ENCODE measurements at regions not wholly inside any gene's neighbourhood (a gene's known extent, or its start where the extent isn't known, plus 50 kb on each side); places are given as distances from the start of the nearest gene placed in this dataset.
"Not testable (repeated sequence)": the region's sequence is repeated elsewhere in the genome, so short reads cannot be mapped to it uniquely, and the experiment has no call there.

DNA sequence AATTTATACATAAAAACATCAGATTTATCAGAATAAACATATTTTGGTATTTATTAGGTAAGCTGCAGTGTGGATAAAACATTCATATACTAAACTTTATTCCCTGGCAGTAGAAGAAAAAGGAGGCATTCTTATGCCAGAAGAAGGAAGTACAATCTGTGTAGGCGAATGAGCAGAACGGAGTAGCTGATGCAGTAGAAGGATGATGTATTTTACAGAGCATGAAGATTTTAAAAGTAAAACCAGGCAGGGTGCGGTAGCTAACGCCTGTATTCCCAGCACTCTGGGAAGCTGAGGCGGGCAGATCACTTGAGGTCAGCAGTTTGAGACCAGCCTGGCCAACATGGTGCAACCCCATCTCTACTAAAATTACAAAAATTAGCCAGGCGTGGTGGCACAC lies 294.9 kb upstream of the MKLN1 start:
- DNase-seq (ENCODE audit: low spot score in 2 of 2) = no peak

DNA sequence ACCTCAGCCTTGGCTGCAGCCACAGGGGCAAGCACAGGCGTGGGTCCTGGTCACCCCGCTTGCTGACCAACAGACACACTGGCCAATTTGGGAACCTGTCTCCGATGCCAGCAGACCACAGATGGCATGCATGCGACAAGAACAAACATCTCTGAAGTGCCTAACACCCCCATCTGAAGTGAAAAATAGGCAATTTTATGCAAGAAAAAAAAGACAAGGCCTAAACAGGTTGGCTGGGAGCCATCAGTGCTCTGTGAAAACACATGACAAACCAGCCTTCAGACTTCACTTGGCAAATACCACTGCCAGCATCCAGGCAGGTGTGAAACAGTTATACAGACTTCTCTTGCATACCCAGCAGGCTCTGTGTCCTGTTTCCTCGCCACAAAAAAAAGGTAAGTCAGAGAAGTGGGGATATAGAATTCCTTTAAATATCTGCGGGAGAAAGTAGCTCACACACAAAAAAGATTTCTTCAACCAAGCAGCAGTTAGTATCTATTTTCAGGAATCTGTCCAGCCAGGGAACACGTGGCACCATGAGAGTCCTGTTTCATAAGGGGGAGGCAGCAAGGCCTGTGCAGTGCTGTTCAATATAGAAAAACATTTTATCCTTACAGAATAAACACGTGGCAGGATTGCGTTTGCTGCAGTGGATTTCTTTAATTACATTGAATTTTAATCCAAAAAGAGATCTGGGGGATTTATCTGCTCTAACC lies 293.4 kb upstream of the MKLN1 start:
- no peak for DNase-seq (ENCODE audit: low spot score in 2 of 2)

More for the DNA sequence above, 294.9 kb upstream of the MKLN1 start:
- FAIRE-seq = no peak

DNA sequence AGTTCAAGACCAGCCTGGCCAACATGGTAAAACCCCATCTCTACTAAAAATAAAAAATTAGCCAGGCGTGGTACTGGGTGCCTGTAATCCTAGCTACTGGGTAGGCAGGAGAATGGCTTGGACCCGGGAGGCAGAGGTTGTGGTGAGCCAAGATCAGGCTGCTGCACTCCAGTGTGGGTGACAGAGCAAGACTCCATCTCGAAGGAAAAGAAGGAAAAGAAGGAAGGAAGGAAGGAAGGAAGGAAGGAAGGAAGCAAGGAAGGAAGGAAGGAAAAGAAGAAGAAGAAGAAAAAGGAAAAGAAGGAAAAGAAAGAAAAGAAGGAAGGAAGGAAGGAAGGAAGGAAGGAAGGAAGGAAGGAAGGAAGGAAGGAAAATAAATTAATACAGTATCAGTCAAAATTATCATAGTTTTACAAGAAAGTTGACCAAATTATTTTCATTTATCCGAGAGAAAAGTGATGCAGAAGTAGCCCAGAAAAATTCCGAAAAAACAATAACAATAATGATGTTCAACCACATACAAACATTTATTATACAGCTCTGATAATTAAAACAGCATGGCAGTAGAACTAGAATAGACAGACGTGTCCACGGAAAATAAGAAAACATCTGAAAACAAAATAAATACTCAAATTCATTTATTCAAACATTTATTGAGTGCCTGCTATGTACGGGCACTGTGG lies 292.4 kb upstream of the MKLN1 start:
- DNase-seq (ENCODE audit: low spot score in 2 of 2) (no peak), FAIRE-seq (no peak)

More for the DNA sequence above, 293.4 kb upstream of the MKLN1 start:
- no peak for FAIRE-seq

DNA sequence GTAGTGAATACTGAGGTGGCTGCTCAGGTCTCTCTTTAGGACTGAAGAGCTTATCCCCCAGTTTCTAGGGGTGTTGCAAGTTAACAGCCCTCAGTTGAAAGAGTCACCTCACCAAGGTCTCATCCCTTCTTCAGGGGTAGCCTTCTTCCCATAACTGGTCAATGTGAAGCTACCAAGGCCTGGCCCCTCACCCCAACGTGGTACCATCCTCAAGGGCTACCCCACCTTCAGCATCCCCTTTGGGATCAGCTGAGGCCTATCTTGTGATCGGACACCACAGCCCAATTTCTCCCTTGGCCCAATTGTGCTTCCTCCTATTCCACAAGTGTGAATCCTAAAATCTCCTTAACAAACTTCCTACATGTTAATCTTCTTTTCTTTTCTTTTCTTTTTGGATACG lies 289.5 kb upstream of the MKLN1 start:
- FAIRE-seq (no peak), DNase-seq (ENCODE audit: low spot score in 2 of 2) (no peak)

DNA sequence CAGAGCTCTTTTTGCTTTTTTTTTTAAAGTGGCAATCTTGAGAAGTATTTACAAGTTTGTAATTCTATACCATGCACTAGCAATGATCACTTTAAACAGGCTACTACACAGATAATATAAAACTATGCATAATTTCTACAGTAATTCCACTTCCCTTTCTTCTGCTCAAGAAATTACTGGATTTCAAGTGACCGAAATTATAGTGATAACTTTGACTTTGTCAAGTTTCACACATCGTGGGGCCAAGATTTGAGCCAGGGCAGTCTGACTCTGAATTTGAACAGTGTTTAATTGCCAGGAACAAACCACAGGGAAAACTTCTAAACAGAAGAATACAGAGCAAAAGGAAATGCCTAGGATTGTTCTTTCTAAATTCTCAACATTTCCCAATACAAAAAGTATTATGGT lies 288.3 kb upstream of the MKLN1 start:
- DNase-seq (ENCODE audit: low spot score in 2 of 2) (no peak), FAIRE-seq (no peak)

DNA sequence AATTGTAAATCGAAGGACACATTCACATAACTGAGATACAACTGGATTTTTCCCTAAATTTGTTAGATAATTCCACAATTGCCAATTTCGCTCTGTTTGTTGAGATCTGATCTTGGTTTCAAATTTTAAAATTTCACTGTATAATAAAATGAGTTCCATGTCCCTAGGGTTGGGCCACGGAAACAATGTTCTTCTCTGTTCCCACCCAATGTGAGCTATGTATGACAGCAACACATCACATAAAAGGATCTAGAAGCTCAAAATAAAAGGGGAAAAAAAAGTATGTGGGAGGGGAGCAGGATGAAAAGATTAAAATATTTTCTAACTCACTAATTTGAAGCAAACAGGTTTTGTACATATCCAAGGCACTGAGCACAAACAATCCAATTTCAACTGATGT lies 287.8 kb upstream of the MKLN1 start:
- FAIRE-seq (no peak), DNase-seq (ENCODE audit: low spot score in 2 of 2) (no peak)

DNA sequence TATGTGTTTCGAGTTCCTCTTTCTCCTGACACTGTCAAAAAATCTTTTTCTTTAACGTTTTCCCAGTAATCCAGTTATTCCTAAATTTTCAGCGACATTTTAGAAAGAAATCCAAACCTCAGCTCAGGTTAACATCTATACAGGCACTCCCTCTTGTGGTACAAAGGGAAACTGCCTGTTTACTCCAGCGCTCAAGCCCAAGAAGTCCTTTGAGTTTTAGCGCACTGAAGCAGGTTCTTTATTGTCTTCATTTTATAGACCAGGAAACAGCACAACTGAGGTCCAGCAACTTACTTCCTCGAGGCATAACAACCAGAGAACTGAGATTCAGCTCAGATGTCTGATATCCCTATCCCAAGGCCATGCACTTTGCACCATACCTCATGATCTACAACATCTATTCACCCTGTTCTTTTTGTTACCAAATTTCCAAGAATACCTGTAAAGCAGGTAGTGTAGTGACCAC lies 287.2 kb upstream of the MKLN1 start:
- FAIRE-seq = no peak

DNA sequence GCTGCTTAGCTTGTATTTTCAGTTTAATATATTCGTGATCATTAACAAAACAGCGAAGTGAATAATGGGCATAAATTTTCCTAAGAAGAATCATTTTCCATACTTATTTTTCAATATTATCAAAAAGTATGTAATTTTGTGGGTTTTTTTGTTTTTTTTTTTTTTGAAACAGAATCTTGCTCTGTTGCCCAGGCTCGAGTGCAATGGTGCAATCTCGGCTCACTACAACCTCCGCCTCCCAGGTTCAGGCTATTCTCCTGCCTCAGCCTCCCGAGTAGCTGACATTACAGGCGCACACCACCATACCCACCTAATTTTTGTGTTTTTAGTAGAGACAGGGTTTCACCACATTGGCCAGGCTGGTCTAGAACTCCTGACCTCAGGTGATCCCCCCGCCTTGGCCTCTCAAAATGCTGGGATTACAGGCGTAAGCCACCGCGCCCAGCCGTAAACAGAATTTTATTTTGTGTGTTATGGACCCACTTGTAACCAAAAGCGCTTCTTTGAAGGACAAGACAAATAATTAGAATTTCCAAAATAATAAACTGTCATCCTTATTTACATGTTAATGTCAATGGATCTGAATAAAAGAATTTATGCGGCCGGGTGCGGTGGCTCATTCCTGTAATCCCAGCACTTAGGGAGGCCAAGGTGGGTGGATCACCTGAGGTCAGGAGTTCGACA lies 286.5 kb upstream of the MKLN1 start:
- FAIRE-seq; DNase-seq (ENCODE audit: low spot score in 2 of 2): not testable (repeated sequence)

More for the DNA sequence above, 287.2 kb upstream of the MKLN1 start:
- peak; percentile 43 to 51 for DNase-seq (ENCODE audit: low spot score in 2 of 2)

DNA sequence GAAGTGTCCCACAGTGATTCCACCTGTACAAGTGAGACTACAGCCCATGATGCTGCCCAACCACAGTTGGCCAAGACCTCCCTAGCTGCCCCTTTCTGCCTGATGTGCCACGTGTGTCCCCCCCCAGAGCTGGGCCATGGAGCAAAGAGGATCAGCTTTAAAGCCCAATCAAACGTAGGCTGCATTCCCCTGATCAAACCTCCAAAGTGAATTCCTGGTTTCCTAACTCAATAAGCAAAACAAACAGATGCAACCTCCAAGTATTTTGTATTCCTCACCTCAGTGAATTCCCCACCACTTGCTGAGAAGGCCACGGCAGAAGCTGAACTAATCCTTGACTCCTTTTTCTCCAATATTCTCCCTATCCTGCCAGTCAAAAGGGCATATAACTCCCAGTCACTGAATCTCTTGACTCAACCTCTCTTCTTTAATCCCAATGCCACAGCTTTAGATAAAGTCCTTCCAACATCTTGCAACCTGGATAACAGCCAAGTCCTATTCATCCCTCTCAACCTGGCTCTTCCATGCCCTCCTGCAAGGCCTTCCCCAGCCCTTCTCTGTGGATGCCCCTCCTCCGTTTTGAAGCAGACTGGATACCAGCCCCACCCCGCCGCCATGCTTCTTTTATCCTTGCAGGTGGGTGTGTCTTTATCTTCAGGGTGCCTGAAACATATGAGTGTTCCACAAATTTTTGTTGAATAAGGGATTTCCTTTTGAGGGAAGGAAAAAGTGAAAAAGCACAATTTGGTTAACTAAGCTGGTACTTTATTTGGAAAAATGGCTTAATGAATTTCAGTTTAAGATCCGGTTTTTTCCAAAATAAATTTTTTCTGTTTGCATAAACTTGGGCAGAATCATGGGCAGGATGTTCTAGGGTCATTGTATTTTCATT lies 285.2 kb upstream of the MKLN1 start:
- no peak for FAIRE-seq

DNA sequence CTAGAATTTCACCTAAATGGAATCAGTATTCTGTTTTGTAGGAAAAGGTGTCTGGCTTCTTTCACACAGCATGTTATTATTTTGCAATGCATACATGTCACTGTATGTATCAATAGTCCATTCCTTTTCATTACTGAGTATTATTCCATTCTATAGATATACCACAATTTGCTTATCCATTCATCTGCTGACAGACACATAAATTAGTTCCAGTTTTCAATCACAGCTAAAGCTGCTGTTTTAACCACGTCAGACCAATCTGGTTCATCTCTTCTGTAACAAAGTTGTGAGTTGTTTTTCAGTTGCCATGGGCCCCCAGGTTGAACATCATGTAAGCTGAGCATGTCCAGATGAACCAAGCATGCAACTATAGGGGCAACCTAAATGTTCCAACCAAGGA lies 282.1 kb upstream of the MKLN1 start:
- no peak for DNase-seq (ENCODE audit: low spot score in 2 of 2)
- no peak for FAIRE-seq

More for the DNA sequence above, 285.2 kb upstream of the MKLN1 start:
- DNase-seq (ENCODE audit: low spot score in 2 of 2) = no peak

DNA sequence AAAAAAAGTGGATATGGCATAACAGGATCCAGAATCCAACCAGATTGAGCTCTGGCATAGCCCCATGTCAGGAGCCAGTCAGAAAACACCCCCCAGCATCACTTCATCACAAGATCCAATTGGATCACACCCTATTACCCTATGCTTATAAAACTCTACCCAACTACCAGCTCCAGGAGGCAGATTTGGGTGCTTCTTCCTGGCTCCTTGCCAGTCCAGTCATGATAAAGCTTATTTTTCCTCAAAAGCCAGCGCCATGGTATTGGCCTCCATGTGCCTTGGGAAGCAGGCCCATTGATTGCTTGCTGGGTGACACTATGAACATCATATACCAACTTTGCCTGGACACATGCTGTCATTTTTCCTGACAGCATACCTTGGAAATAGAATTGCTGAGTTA lies 281.4 kb upstream of the MKLN1 start:
- DNase-seq (ENCODE audit: low spot score in 2 of 2) = no peak
- no peak for FAIRE-seq

DNA sequence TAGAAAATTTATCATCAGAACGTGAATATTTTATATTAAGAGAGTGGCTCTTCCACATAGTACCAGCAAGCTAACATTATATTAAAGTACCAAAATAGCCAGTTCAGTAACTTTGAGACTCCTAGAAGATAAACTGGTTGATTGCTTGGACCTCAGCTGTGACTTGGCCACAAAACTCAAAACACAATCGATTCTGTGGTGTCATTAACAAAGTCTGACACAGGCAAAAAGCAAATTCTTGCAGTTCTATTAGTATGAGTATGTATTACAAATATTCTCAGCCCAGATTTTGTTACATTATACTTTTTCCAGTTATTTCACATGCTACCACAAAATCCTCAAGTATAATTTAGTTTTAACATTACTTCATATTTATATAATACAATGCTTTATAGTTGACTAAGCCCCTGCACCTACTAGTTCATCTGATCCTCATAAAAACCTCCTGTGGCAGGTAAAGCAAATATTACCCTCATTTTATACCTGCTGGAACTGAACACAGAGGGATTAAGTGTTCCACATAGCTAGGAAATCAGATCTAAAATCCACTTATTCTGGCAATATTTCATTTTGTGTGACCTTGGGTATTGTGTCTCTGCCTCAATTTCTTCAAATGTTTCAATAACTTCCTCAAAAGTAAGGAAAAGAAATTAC lies 279.9 kb upstream of the MKLN1 start:
- FAIRE-seq = no peak
- DNase-seq (ENCODE audit: low spot score in 2 of 2) = no peak

DNA sequence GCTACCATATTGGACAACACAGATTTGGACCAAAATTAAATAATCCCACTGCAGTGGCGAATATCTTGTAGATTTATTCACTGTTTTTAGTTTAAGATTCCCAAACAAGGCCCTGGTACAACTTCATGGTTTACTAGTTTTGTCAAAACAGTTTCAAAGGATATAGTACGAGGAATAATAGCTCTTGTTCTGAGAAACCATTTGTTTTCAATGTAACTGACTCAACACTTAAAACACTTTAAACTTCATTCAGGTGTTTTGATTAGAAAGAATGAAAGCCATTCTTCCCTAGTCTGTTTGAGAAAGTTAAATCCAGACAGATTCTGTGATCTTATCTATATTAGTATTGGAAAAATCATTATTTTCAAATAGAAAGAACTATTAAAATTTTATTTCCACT lies 276.4 kb upstream of the MKLN1 start:
- DNase-seq (ENCODE audit: low spot score in 2 of 2) (no peak), FAIRE-seq (no peak)

DNA sequence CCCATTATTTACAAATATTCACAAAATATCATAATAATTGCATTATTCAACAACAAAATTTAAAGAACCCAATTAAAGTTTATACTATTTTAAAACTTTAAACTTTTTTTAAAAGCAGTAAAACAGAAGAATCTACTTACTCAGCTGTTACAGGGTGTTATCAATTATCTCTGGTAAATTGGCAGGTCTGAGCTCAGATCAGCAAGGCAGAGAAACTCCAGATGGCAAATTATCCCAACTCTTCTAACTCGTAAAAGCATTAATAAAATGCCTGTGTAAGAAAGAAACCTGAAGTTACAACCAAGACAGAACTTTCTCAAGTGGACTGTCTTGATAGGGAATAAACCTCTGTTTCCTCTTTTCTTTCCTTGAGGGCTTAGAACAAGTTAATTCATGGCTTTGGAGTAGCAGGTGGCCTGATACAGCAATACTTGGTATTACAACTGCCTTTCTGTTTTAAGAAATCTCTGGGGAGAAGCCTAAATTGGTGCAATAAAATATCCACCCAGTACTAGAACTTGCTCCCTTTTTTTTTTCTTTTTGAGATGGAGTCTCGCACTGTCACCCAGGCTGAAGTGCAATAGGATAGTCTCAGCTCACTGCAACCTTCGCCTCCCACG lies 275.3 kb upstream of the MKLN1 start:
- FAIRE-seq (no peak), DNase-seq (ENCODE audit: low spot score in 2 of 2) (no peak)

DNA sequence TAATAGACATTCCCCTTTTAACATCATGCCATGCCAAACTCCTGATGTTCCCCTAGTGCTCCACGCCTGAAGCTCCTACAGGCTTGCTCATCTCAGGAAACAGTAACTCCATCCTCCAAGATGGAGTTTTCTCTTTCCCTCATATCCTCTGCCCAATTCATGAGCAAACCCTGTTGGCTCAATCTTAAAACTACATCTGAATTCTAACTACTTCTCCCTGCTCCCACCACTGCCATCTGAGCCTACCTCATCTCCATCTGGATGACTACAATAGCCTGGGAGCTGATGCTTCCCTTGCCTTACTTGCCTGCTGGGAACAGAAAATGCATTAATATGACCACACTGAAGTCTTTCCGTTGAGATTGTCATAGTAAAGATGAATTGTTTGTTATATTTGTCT lies 271.7 kb upstream of the MKLN1 start:
- no peak for DNase-seq (ENCODE audit: low spot score in 2 of 2)
- FAIRE-seq = no peak

DNA sequence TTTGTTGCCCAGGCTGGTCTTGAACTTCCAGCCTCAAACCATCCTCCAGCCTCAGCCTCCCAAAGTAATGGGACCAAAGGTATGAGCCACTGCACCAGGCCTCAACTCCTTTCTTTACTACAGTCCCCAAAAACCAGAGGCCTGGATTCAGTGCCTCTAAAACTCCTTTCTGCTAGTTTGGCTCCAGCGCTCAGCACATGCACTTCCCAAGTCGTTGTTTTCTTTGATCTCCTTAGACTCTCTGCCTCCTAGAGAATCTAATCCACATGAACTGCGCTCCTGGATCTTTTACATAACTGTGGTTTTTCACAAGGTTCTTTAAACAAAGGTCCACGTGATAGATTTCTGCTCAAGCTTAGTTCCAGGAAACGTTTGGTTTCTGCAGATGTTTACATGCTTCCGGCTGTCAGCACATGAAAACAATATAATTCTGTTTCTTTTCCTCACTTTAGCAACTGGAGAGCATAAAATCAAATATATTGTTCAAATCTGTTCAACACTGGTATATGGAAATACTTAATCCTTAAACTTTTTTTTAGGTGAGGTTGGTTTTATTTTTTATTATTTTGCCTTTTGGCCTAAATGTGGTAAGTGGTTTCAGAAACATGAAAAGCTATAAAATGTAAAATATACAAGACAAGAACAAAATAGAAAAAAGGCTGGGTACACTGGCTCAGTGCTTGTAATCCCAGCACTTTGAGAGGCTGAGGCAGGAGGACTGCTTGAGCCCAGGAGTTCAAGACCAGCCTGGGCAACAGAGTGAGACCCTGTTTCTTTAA lies 270.5 kb upstream of the MKLN1 start:
- DNase-seq (ENCODE audit: low spot score in 2 of 2) (peak in 1 of 2 donors; percentile 17), FAIRE-seq (no peak)

DNA sequence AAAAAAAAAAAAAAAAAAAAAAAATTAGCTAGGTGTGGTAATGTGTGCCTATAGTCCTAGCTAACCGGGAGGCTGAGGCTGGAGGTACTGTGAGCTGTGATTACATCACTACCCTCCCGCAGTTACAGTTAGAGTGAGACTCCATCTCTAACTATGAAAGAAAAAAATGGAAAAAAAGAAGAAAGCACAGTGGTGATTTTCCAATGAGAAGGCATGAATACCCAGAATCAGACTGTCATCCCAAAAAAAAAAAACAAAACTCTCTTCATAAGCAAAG lies 269.9 kb upstream of the MKLN1 start:
- no peak for FAIRE-seq
- DNase-seq (ENCODE audit: low spot score in 2 of 2) = no peak

DNA sequence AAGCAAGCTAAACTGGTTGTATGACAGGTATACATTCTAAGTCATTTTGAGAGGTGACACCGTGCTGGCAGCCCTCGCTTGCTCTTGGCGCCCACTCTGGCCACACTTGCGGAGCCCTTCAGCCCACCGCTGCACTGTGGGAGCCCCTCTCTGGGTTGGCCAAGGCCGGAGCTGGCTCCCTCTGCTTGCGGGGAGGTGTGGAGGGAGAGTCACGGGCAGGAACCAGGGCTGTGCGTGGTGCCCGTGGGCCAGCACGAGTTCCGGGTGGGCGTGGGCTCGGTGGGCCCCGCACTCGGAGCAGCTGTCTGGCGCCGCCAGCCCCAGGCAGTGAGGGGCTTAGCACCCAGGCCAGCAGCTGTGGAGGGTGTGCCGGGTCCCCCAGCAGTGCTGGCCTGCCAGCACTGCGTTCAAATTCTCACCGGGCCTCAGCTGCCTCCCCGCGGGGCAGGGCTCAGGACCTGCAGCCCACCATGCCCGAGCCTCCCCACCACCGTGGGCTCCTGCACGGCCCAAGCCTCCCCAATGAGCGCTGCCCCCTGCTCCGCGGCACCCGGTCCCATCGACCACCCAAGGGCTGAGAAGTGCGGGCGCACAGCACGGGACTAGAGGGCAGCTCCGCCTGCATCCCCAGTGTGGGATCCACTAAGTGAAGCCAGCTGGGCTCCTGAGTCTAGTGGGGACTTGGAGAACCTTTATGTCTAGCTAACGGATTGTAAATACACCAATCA lies 269.0 kb upstream of the MKLN1 start:
- FAIRE-seq = not testable (repeated sequence)

More for the DNA sequence above, 269.0 kb upstream of the MKLN1 start:
- not testable (repeated sequence) for DNase-seq (ENCODE audit: low spot score in 2 of 2)

Measured in frontal cortex (tissue), 3 donors.